ENCODE measurements at regions not wholly inside any gene's neighbourhood (a gene's known extent, or its start where the extent isn't known, plus 50 kb on each side); places are given as distances from the start of the nearest gene placed in this dataset.

DNA sequence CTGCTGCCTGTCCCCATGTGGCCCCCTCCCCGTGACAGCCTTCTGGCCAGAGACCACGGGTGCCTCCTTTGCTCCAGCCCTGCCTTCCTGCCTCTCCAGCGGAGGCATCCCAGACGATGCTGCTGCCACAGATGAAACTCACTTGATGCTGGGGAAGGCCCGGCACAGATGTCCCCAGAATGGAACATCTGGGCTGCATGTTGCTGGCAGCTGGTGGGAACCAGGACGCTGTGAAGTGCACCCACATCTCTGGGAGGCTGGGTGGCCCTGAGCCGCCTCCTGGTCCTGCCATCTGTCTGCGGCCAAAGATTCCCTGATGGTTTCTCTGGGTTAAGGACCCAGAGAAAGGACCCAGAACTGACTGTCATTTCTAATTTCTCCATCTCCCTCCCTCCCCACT is 51.9 kb upstream of the PTPRS start:
- DNase-seq = no peak

GRCh38 chr19:5393088-5393487 is 52.5 kb upstream of the PTPRS start:
- DNase-seq = no peak

DNA sequence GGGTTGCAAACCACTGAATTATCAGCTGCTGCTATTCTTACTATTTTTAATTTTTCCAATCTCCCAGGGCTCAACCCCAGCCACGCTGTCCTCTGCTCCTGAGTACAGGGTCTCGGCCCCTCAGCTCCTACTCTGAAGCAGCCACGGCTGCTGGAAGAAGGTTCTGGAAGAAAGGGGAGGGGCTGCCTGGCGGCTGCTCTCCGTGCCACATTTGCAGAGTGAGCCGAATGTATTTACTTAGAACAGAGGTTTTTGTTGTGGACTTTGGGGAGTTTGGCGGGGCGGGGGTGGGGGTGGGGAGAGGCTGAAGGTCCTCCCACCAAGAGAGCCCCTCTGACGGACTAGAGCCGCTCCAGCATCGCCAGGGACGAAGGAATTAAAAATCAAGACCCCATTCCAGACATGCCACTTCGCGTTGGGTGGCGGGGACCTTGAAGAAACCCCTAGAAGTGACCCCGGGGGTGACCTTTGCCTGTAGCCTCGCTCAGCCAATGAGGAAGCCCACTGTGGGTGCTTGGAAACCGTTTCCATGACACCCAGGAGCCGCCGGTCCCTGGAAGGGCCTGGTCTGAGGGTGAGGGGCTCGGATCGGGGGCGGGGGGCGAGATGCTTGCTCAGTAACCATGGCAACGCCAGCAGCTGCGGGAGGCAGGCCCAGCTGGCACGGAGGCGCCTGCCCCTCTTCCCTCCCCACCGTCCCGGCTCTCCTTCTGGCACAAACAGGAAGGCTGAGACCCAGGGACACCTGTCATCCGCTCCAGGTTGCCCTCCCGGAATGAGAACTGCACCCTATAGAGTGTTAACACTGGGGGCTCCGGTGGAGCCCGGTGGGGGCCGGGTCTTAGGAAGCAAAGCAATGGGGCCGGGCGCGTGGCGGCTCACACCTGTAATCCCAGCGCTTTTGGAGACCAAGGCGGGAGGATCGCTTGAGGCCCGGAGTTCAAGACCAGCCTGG is 54.2 kb upstream of the PTPRS start:
- DNase-seq = no peak

DNA sequence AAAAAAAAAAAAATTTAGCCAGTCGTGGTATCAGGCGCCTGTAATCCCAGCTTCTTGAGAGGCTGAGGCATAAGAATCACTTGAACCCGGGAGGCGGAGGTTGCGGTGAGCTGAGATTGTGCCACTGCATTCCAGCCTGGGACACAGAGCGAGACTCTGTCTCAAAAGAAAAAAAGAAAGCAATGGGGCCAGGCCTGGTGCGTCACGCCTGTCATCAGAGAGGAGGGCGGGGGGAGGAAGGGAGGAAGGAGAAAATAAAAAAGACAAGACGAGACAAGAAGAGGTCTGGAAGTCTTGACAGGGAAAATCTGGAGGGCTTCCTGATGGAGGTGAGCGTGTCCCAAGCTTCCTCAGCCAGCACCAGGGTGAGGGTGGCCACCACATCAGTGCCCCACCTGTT is 54.9 kb upstream of the PTPRS start:
- no peak for DNase-seq

- no peak for DNase-seq
Measured at GRCh38 chr19:5396096-5396939, 55.7 kb upstream of the PTPRS start.

DNA sequence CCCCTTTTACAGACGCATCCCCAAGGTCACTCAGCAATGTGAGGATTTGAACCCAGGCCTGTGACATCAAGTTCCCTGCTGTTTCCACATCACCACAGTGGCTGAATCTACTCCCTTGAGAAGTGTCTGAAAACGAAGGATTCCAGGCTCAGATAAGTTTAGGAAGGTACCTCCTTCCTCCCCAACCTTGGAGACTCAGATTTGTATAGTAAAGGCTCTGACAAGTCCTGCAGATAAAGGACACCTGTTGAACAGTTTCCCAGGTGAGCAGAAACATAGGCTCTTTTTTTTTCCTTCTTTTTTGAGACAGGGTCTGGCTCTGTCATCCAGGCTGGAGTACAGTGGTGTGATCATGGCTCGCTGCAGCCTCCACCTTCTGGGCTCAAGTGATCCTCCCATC is 56.4 kb upstream of the PTPRS start:
- no peak for DNase-seq

GRCh38 chr19:5397804-5398692 is 57.2 kb upstream of the ZNRF4 start:
- DNase-seq = no peak

DNA sequence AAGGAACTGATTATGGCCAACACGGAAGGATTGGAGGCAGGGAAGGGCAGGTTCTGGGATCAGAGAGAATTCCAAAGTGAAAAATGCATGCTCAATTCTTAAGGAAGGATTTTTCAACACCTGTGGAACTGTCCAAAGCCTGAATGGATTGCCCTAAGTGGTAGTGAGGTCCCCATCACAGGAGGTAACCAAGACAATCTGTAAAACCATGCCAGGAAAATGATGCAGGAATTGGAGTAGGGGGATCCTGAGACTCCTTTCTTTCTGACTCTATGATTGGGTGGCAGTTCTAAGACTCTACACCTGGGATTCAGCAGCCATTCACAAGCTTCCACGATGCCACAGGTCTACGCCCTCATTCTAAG is 56.5 kb upstream of the ZNRF4 start:
- no peak for DNase-seq

DNA sequence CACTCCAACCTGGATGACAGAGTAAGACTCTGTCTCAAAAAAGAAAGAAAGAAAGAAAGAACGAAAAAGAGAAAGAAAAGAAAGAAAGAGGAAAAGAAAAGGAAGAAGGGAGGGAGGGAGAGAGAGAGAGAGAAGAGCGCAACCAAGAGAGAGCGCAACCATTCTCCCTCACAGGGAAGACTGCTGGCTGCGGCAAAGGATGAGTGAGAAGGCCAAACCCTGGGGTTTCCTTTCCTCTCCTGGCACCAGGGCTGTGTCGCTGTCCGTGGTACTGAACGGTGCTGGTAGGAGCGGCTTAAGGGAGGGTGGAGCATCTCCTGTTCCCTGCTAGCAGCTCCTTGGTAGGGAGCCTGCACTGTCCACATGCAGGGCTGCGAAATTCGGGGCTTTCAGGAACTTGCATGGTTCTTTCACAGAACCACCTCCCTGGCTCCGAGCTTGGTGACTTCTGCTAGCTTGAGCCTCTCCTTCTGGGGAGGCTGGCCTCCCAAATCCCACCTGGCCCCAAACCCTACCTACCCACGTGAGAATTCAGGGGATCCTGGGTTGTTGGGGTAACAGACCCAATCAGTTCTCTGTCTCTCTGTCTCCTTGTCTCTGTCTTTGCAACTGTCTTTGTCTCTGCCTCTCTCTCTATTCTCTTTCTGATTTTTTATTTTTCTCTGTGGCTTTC is 51.1 kb upstream of the ZNRF4 start:
- peak; percentile 35 for DNase-seq
